Nephron progenitor cell (in vitro differentiated cells): ENCODE measurements at regions not wholly inside any gene's neighbourhood (a gene's known extent, or its start where the extent isn't known, plus 50 kb on each side); places are given as distances from the start of the nearest gene placed in this dataset.

Experiments used
- DNase-seq: peaks from one replicate; pipeline ENCODE4 v3.0.0; 2021
- H3K27ac Mint-ChIP-seq: 2 replicates; pipeline ENCODE4 v1.8.0; 2021; ENCODE audit warnings: mild to moderate bottlenecking, moderate library complexity, mixed read lengths
- H3K27me3 Mint-ChIP-seq: 2 replicates; pipeline ENCODE4 v1.8.0; 2021; ENCODE audit warnings: mild to moderate bottlenecking, low read depth, mixed read lengths; ENCODE audit not compliant: poor library complexity
- H3K36me3 Mint-ChIP-seq: 2 replicates; pipeline ENCODE4 v1.8.0; 2021; ENCODE audit warnings: low read depth, mixed read lengths
- H3K4me1 Mint-ChIP-seq: 2 replicates; pipeline ENCODE4 v1.8.0; 2021; ENCODE audit warnings: mixed read lengths
- H3K4me3 Mint-ChIP-seq: 2 replicates; pipeline ENCODE4 v1.8.0; 2021; ENCODE audit warnings: mild to moderate bottlenecking, moderate library complexity, mixed read lengths
- H3K9me3 Mint-ChIP-seq: 2 replicates; pipeline ENCODE4 v1.8.0; 2021; ENCODE audit warnings: mild to moderate bottlenecking, moderate library complexity, mixed read lengths
- CTCF ChIP-seq: fragments of 200-600 bp; sonication (generic); IDR thresholded peaks from 2 replicates; pipeline ENCODE4 v1.5.0; 2021; ENCODE audit warnings: antibody characterized with exemption

GRCh38 chr11:103850419-103851165, 185.8 kb upstream of the DDI1 start:
- DNase-seq, result no peak
- Mint-ChIP-seq H3K4me1 (peaks cover 7% of the 10 kb centered on the region), H3K9me3 (peaks cover 5% of the 10 kb centered on the region), H3K27me3 (peaks cover 8% of the 10 kb centered on the region), H3K36me3 (no peaks in the 10 kb centered on the region), H3K4me3 (no peak overlapping the region), H3K27ac (no peak overlapping the region)
- no peak for TF ChIP-seq CTCF

GRCh38 chr11:103851166-103851651, 185.2 kb upstream of the DDI1 start:
- no peak for TF ChIP-seq CTCF
- peaks cover 11% of the 10 kb centered on the region for H3K9me3 Mint-ChIP-seq
- H3K27ac Mint-ChIP-seq, result no peak overlapping the region
- peaks cover 8% of the 10 kb centered on the region for H3K27me3 Mint-ChIP-seq
- no peak for DNase-seq
- no peak overlapping the region for H3K4me3 Mint-ChIP-seq
- peaks cover 7% of the 10 kb centered on the region for H3K4me1 Mint-ChIP-seq
- no peaks in the 10 kb centered on the region for H3K36me3 Mint-ChIP-seq
